GM20431 (cell line): ENCODE measurements at regions not wholly inside any gene's neighbourhood (a gene's known extent, or its start where the extent isn't known, plus 50 kb on each side); places are given as distances from the start of the nearest gene placed in this dataset.

Experiments used
- in situ Hi-C: fragments of 300-500 bp; cut with MseI, MboI; formaldehyde crosslinking; loops from one replicate; pipeline ENCODE4 v1.15.0; 2020; ENCODE audit warnings: low sequenced_read_pairs; ENCODE audit not compliant: unreplicated experiment

- in situ Hi-C loops: no loop called here
Observed at GRCh38 chr10:28849821-28850220, 172.5 kb downstream of the BAMBI start.

DNA sequence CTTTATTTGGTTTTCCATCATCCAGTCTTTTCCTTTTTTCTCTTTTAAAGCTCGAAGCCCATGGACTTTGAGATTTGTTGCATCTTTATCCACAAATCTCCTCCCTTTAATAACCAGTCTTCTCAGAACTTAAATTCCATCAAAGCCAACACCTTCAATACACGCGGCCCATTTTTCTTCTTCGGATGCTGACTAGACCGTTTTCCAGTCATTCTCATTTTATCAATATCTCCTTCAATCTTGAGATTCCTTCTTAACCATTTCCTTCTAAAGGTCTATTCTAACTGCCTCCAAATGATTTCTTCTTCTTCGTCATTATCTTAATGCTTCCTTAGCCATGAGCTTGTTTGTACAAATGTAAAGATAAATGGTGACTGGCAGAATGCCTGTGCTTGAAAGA lies 173.5 kb downstream of the BAMBI start:
- in situ Hi-C loops: no loop called here

DNA sequence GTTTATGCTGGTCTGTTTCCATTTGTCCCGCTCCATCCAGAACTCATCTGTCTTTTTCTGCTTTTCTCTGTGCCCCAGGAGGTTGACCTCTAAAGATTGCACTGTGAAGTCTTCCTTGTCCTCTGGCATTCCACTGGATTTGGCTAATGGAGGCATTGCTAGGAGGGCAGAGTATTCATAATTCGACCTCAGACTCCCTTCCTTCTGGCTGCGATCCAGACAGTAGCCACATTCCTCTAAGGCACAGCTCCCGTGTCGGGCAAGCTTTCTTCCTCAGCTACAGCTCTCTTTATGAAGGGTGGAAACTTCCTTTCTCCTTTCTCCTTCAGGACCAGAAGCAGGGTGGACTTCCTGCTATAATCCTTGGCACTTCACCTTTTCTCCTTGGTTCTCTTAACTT lies 175.9 kb downstream of the BAMBI start:
- in situ Hi-C loops: no loop called here

DNA sequence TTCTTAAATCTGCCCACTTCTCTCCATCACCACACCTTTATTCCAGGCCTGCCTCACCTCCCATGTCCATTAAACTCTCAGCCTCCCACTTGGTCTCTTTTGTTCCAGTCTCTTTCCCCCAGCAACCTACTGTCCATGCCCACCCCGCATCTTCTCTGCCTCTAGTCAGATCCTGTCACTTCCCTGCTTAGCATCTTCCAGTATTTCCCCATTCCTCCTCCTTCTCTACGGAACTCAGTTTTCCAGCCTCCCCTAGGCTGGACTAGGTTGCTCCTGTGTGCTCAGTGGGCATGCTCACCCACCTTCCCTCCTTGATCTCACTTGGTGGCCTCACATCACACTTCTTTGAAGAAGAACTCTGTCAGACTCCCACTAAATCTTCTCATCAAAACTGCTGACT lies 179.8 kb downstream of the BAMBI start:
- in situ Hi-C loops: no loop called here

DNA sequence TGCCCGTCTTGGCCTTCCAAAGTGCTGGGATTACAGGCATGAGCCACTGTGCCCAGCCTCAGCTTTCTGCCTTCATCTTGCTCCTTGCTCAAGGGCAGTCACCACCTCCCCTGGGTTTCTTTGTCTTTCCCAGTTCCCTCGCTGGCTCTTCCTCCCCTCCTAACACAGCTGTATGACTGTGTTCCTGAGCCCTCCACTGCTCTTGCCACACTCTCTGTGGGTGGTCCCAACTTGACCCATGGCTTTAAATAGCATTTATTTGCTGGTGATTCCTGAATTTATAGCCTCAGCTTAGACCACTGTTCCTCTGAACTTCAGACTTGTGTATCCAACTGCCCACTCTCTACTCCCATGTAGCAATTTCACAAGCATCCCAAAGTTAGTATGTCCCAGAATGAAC lies 181.3 kb downstream of the BAMBI start:
- in situ Hi-C loops: no loop called here

GRCh38 chr10:28859791-28860190 lies 182.5 kb downstream of the BAMBI start:
- in situ Hi-C loops: no loop called here

DNA sequence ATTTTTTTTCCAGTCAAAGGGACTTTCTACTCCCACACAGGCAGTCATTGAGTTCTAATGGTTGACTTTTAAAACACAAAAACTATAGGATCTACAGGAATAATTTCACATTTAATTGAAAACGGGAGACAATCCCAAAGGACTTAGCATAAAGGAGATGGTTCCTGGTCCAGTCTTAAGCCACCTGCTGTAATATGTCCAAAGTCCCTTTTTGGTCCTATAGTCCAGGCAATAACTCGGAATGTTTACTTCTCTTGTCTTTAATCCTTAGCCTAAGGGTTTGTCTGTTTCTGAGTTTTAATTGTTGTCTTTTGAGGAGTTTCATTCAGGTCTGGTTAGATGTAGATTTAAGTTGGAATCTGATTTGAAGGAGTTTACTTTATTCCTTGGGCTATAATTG lies 184.9 kb downstream of the BAMBI start:
- in situ Hi-C loops: no loop called here

GRCh38 chr10:28869606-28870201 lies 192.4 kb downstream of the BAMBI start:
- in situ Hi-C loops: no loop called here

DNA sequence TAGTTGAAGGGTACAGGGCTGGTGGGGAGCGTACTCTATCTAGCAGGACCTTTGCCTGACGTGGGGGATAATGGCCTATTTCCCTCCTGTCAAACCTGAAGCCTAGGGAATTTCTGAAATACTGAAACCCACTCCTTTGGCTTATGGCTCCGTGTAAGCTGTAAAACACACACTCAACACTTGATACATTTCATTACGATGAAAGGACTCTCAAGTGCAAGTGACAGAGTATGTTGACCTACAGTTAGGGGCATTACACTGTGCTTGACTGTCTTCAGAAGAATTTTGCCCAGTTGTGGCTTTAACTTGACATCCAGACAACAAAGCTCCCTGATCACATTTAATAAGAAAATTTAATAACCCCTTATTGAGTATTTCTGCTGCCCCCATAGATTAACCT lies 194.3 kb downstream of the BAMBI start:
- in situ Hi-C loops: no loop called here

DNA sequence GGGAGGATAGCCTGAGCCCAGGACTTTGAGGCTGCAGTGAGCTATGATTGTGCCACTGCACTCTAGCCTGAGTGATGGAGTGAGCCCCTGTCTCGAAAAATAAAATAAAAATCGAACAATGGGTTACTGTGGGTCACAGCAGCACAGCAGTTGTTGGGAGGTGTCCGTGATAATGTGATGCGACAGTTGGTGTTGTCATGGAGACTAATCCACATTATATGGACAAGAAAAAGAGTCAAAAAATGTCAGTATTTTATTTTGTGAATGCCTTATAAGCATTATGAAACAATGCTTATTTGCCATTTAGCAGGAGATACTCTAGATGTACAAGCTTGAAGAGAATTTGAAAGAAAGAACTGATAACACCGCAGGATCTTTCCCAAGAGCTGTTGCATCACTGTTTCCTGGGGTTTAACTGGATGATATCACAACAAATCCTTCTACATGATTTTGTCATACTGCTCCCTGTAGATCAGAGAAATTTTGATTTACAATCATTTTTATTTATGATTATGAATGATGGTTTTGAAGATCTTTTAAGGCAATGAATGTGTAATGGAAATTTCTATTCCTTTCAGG lies 195.4 kb downstream of the BAMBI start:
- in situ Hi-C loops: no loop called here

DNA sequence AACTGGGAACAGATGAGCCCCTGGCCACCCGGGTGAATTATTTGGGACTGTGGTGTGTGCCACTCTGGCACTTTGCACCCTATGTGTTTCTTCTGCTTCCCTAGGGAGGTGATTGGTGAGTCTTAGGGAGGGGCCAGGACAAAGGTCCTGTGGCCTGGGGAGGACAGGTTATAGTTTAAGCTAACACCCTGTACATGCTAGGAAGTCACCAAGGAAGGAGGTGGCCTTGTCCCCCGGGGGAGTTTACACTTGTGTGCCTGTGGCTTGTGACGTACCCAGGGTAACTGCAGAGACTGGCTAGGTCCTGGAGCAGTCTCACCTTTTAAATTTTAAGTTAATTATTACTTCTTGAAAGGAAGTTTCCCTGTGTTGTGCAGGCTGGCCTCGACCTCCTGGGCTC lies 196.2 kb downstream of the BAMBI start:
- in situ Hi-C loops: no loop called here

DNA sequence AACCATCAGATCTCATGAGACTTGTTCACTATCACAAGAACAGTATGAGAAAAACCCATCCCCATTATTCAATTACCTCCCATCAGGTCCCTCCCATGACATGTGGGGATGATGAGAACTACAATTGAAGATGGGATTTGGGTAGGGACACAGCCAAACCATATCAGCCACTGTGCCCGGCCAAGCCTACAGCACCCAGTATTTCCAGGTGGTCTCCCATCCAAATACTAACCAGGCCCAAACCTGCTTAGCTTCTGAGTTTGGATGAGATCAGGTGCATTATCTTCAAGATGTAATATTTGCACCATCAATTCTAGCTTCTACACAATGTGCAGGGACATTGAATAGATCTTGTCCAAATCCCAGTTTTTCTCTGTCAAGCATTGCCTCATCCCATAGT lies 196.9 kb downstream of the BAMBI start:
- in situ Hi-C loops: no loop called here

DNA sequence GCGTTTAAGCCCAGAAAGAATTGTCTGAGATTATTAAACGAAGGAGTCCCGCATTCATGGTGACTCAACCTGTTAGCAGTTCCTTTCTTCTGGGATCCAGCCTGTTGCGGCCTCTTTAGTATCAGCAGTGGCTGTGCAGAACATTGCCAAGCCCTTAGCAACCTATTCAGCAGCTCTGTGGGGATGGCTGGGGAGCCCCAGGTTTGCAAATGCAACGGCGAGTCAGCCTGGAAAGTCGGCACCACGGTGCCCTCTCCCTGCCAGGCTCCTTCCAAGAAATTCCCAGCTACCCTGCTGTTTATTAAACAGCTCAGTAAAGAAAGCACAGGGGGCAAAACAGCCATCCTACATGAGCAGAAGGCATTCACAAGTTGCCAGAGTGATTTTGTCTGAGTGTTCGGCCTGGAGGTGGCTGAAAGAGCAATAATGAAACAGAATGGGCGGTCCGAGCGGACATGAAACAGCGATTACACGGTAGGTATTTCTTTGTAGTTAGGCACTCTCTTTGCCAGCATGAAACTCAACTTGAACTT lies 198.3 kb downstream of the BAMBI start:
- in situ Hi-C loops: no loop called here

GRCh38 chr10:28878236-28878970 lies 201.1 kb downstream of the BAMBI start:
- in situ Hi-C loops: no loop called here

DNA sequence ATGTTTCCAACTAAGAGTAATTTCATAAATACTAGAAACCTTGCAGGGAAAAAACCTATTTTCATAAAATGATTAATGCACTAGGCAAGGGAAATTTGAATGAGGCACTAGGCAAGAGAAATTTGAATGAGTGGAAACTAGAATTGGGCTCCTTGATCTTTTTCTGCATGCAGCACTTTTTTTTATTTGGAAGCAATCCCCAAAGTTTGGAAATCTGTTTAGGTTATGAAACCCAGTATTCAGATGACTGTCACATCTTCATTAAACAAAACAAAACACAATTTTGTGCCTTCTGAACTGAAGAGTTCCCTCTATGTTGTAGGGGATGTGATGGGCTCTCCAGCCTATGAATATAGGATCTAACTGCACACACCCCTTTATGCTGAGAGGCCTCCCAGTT lies 201.9 kb downstream of the BAMBI start:
- in situ Hi-C loops: no loop called here

DNA sequence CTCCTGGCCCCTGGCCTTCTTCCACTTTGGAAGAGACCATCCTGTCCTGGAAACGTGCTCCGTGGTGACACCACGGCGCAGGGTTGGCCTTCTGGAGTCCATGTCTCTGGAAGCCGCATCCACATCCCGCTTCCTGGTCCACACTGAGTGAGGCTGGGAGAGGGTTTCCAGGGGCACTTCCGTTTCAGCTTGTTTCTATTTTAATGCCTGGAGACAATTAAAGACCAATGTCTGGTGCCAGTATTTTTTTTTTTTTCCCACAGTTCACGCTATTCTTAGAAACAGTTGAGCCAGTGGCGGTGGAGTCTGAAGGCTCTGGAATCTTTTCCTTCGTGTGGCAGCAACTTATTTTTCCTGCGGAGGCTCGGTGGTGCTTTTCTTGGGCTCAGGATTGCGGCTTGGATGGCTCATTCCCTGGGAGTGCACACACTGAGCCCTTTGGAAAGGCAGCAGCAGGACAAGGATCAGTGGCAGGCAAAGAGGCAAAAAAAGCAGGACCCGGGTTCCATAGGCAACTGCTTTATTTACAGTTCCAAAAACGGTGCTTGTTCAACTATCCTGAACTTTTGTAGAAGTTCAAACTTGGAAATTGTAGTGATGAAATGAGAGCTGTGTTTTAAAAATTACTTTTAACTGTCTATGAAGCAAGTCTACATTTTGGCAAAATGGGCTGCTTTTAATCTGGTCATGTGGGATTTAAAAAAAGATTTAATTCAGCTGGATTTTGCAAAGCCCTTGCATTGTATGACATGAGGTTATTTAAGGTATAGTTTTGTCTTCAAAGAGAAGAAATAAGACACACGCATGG lies 202.8 kb downstream of the BAMBI start:
- in situ Hi-C loops: no loop called here

DNA sequence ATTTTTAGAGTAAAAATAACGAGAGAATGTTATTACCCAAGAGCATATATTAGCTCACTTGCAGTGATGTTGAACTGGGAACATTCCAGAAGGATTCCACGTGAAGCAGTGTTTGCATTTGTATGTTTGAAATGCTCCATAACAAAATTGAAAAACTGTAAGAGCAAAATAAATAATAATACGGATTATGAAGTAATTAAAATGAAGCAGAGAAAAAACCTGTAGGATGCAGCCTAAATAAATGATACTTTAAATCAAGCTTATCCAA lies 203.3 kb downstream of the BAMBI start:
- in situ Hi-C loops: no loop called here

DNA sequence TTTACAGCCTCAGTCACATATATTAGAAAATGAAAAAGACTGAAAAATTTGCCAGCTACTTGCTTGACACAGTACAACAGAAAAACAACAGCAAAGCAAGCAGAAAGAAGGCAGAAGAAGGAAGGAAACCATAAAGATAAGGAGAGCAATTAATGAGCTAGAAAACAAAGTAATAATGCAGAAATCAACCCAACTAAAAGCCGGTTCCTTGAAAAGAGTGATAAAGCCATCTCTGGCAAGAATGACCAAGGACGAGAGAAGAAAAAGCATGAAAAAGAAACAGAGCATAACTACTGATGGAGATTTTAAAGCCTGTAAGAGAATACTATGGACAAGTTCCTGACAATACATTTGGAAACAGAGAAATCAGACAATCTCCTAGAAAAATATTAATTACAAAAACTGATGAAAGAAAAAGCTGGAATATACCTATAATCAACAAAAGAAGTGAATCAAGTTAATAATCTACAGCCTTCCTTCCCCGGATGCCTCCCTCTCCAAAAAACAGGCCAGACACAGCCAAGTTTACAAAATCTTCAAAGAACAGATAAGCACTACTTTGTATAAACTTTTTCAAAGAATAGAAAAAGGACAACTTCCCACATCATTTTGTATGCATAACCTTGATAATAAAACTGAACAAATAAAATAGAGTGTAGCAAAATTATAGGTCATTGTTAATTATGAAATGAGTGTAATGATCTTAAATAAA lies 204.0 kb downstream of the BAMBI start:
- in situ Hi-C loops: no loop called here

GRCh38 chr10:28883741-28884423 lies 206.6 kb downstream of the BAMBI start:
- in situ Hi-C loops: no loop called here
